HG03469 (cell line): ENCODE measurements at regions not wholly inside any gene's neighbourhood (a gene's known extent, or its start where the extent isn't known, plus 50 kb on each side); places are given as distances from the start of the nearest gene placed in this dataset.

Experiments used
- ATAC-seq: cut with Tn5 transposase; IDR thresholded peaks from one replicate; pipeline ENCODE4 v1.9.1; 2021; ENCODE audit warnings: mild to moderate bottlenecking, moderate library complexity, moderate number of reproducible peaks; ENCODE audit not compliant: unreplicated experiment

DNA sequence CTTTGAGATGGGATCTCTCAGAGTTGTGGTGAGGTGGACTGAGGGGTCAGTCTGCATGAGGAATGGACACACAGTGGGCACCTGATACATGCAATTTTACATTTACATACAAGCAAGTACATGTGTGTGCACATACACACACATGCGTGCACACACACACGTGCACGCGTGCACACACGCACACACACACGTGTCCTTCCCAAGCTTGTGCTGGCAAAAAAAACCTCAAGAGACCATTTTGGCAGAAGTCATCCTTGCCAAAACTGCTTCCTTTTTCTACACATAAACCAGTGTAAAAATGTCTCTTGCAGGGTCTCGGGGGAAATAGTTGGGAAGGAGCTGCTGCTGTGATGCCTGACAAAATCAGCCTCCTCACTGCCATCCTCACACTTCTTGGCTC, 279.5 kb upstream of the POU3F3 start:
- no peak for ATAC-seq

DNA sequence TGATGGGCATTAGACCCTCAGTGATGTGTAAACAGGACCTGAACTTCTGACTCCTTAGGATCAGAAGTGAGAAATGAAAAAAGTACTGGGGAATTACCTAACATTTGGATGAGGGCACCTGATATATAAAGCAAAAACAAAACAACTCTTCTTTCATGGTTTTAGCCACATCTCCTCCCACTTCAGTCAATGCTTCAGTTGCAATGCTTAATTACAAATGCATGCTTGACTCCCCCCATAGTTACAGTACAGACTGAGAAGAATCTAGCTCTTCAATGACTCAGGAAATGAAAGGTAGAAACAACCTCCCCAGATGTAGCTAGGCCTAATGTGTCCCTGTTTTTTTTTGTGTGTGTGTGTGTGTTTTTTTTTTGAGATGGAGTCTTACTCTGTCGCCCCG, 276.8 kb upstream of the POU3F3 start:
- ATAC-seq = no peak

- ATAC-seq = no peak
These were observed 271.4 kb upstream of the POU3F3 start for GRCh38 chr2:104582471-104582870.

DNA sequence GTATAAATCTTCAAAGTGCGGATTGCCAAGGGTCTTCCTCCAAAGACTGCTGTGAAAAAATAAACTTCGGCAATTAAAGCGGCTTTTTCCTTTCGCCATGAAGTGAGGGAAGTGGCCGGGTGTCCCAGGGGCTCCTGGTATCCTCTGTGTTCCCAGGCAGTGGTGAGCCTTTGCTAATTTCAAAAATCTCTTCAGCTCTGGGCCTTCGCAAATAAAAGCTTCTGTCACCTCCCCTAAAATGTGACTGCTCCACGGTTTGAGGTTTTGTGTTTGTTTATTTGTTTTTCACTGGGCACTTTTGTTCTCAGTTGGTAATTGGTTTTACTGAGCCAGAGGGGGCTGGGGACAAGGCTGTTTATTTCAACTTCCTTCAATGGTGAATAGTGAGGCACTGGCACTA, 270.1 kb upstream of the POU3F3 start:
- ATAC-seq = no peak

DNA sequence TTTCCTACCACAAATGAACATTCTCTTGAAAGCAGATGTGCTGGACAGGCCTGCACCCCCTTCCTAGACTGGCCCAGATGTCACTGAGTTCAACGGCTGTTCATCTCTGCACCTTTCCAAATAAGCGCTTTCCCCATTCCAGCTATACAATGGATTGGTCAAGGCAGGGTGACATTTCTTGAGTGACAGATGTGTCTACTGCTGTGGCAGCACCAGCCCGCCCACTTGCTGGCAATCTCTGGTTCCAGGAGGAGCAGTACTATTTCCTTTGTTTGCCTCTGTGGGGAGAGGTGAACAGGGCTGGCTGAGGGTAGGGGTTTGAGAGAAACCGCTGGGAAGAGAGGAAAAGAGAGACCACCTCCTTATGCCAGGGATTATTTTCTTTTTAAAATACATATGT, 269.5 kb upstream of the POU3F3 start:
- ATAC-seq = no peak

- ATAC-seq = no peak
These were observed 258.3 kb upstream of the POU3F3 start for GRCh38 chr2:104595576-104595975.

- no peak for ATAC-seq
These were observed 256.0 kb upstream of the POU3F3 start for GRCh38 chr2:104597942-104598341.

- ATAC-seq = no peak
These were observed 255.3 kb upstream of the POU3F3 start for GRCh38 chr2:104598636-104599035.

GRCh38 chr2:104599787-104600510, 254.0 kb upstream of the POU3F3 start:
- no peak for ATAC-seq

GRCh38 chr2:104606056-104606455, 247.9 kb upstream of the POU3F3 start:
- ATAC-seq = no peak

DNA sequence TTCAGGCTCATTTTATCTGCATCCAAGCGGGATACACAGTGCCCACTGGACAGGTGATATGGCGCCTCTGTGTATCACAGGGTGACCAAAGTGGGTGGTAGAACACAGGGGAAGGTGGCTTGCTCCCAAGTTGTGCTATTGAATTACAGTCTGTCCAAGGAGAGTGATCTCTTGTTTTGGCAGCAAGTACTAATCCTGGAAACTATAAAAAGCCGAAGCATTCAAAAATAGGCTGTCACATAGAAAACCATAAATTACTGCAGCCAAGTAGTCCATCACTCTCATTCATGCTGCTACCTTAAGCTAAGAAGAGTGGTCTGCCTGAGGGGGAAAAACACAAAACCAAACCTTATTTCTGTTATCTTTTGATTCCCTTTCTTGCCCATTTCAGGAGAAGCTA, 237.1 kb upstream of the POU3F3 start:
- ATAC-seq = no peak

DNA sequence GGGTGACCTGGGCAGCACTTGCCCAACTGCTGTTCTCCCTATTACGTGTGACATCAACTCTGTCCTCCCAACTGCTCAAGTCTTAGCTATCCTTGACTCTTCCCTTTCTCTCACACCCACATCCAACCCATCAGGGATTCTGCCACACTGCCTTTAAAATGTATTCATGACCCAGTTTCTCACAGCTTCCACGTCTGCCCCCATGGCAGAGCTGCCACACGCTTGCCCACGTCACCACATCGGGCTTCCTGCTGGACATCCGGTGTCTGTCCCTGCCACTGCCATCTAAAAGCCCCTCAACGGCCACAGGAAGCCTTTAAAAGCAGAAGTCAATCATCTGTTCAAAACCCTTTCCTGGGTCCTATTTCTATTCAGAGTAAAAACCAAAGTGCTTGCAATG, 233.1 kb upstream of the POU3F3 start:
- no peak for ATAC-seq

- ATAC-seq = no peak
These were observed 218.3 kb upstream of the POU3F3 start for GRCh38 chr2:104635608-104636007.

DNA sequence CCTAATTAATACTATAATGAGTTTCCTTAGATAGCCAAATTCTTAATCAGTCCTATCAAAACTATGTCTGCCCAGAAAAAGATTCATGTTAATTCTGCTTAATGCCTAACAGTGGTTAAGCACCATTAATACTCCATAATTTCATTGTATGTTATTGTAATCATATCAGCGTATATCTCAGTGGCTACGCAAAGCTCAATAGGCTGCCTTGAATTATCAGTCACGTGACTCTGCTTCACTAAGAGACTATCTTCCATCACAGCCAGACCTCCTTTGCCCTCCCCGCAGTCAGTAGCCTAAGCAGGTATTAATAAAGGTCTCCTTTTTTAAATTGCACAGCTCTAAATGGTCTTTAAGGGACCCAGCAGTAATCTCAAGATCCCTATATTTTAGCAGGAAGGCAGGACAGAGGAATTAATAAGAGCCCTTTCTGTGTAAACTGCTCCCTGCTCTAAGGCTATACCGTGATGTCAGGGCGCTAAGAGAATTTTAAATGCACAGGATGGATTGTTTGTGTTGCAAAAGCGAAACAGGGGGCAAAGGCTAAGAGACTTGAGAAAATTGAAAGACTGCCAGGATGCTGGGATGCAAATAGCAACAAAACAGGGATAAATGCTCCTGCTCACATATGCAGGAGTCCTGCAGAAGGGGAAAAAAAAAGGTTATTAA, 215.6 kb upstream of the POU3F3 start:
- no peak for ATAC-seq

- ATAC-seq = no peak
These were observed 215.1 kb upstream of the POU3F3 start for GRCh38 chr2:104638859-104639202.

DNA sequence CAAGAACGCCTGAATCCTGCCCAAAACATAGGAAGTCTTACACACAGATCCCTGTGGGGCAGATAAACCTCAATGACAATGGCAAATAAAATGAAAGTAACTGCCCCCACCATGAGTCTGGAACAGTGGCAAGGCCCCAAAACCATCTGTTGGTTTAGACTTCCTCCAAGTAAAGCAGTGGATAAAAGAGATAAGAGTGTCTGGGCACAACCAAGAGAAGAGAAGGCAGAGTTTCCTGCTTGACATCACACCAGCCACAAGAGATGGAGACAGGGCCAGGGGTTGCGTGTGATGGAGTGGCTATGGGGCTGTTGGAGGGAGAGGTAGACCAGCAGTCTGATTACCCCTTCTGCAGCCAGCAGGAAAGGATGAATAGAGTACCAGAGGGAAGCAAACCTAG, 212.1 kb upstream of the POU3F3 start:
- no peak for ATAC-seq

- ATAC-seq = no peak
These were observed 205.5 kb upstream of the POU3F3 start for GRCh38 chr2:104648376-104648775.

- ATAC-seq = no peak
These were observed 204.0 kb upstream of the POU3F3 start for GRCh38 chr2:104649866-104650265.

DNA sequence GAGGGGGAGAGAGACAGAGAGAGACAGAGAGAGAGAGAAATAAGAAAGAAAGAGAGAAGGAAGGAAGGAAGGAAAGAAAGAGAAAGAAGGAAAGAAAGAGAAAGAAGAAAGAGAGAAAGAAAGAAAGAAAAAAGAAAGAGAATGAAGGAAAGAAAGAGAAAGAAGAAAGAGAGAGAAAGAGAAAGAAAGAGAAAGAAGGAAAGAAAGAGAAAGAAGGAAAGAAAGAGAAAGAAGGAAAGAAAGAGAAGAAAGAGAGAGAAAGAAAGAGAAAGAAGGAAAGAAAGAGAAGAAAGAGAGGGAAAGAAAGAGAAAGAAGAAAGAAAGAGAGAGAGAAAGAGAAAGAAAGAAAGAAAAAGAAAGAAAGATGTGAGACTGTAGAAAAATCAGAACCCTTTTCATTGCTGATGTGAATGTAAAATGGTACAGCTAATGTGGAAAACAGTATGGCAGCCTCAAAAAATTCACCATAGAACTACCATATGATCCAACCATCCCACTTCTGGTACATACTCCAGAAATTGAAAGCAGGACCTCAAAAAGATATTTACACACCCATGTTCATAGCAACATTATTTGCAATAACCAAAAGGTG, 203.4 kb upstream of the POU3F3 start:
- no peak for ATAC-seq

- no peak for ATAC-seq
These were observed 199.1 kb upstream of the POU3F3 start for GRCh38 chr2:104654811-104655210.

DNA sequence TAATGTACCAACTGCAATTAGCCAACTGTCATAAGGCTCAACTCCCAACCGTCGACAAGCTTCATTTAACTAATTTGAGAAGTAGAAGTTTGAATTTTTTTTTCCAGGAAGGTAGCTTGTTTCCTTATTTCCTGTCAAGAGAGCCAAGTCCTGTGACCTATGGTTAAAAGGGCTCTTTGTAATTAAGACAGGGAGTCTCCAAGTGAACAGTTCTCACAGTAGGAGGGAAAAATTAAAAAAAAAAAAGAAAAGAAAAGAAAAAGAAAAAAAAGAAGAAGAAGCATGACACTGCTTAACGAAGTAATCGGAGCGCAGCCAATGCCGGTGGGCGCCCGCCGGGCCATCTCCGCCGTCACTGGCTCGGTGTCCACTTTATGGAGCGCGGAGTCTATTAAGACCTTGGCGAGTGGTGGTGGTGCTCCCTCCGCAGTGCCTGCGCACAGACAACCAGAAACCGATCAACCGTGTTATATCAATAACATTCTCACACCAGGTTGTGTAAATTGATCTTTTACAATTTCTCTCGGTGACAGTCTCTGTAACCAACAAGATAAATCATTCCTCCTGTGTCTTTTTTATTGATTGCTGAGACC, 197.2 kb upstream of the POU3F3 start:
- no peak for ATAC-seq
